Activated T-helper 1 cell treated with anti-CD3 and anti-CD28 coated beads, Interleukin-12 subunit alpha, Interleukin-12 subunit beta, Interleukin-2, Interleukin-4 antibody, amounts not matched to agents 30 ng/mL and 10 ng/mL and 1 ng/mL, durations not matched to agents 14 hours and 24 hours and 36 hours (primary cell): ENCODE measurements at regions not wholly inside any gene's neighbourhood (a gene's known extent, or its start where the extent isn't known, plus 50 kb on each side); places are given as distances from the start of the nearest gene placed in this dataset.

Experiments
- DNase-seq: peaks from one replicate; pipeline ENCODE4 v3.0.0; 2021; ENCODE audit warnings: low spot score
- H3K27ac Mint-ChIP-seq: one replicate; pipeline ENCODE4 v1.8.0; 2021; ENCODE audit warnings: mild to moderate bottlenecking, mixed read lengths
- H3K27me3 Mint-ChIP-seq: one replicate; pipeline ENCODE4 v1.8.0; 2022; ENCODE audit warnings: mild to moderate bottlenecking, moderate library complexity, mixed read lengths; ENCODE audit not compliant: insufficient read depth
- H3K36me3 Mint-ChIP-seq: one replicate; pipeline ENCODE4 v1.8.0; 2021; ENCODE audit warnings: low read depth, mixed read lengths
- H3K4me1 Mint-ChIP-seq: one replicate; pipeline ENCODE4 v1.8.0; 2021; ENCODE audit warnings: low read depth, mixed read lengths
- H3K4me3 Mint-ChIP-seq: one replicate; pipeline ENCODE4 v1.8.0; 2021; ENCODE audit warnings: mild to moderate bottlenecking, moderate library complexity, mixed read lengths
- H3K9me3 Mint-ChIP-seq: one replicate; pipeline ENCODE4 v1.8.0; 2021; ENCODE audit warnings: mixed read lengths
- intact Hi-C: fragments of 100-400 bp; cut with micrococcal nuclease; formaldehyde crosslinking; loops from one replicate; pipeline ENCODE4 v1.15.1; 2024

- Mint-ChIP-seq H3K4me3 (no peak overlapping the region), H3K9me3 (peaks cover 10% of the 10 kb centered on the region), H3K27me3 (no peaks in the 10 kb centered on the region), H3K36me3 (no peaks in the 10 kb centered on the region), H3K4me1 (no peaks in the 10 kb centered on the region), H3K27ac (no peak overlapping the region)
- intact Hi-C loops, result no loop called here
- DNase-seq, result no peak
Measured at GRCh38 chr18:42137693-42138375, 182.8 kb downstream of the PIK3C3 start.

GRCh38 chr18:42141439-42141838 lies 186.4 kb downstream of the PIK3C3 start:
- no peak overlapping the region for H3K27ac Mint-ChIP-seq
- no peak for DNase-seq
- intact Hi-C loops, result no loop called here
- peaks cover 10% of the 10 kb centered on the region for H3K9me3 Mint-ChIP-seq
- no peaks in the 10 kb centered on the region for H3K4me1 Mint-ChIP-seq
- no peaks in the 10 kb centered on the region for H3K27me3 Mint-ChIP-seq
- no peak overlapping the region for H3K4me3 Mint-ChIP-seq
- H3K36me3 Mint-ChIP-seq, result no peaks in the 10 kb centered on the region

- Mint-ChIP-seq H3K36me3 (no peaks in the 10 kb centered on the region), H3K27me3 (no peaks in the 10 kb centered on the region), H3K27ac (no peak overlapping the region), H3K4me1 (no peaks in the 10 kb centered on the region), H3K4me3 (no peak overlapping the region), H3K9me3 (no peaks in the 10 kb centered on the region)
- intact Hi-C loops, result no loop called here
- no peak for DNase-seq
Measured at GRCh38 chr18:42155024-42155423, 200.0 kb downstream of the PIK3C3 start.

GRCh38 chr18:42156281-42156680 lies 201.2 kb downstream of the PIK3C3 start:
- Mint-ChIP-seq H3K4me1 (no peaks in the 10 kb centered on the region), H3K4me3 (no peak overlapping the region), H3K36me3 (no peaks in the 10 kb centered on the region), H3K9me3 (no peaks in the 10 kb centered on the region), H3K27me3 (no peaks in the 10 kb centered on the region), H3K27ac (no peak overlapping the region)
- intact Hi-C loops, result no loop called here
- DNase-seq, result no peak

- Mint-ChIP-seq H3K27ac (no peak overlapping the region), H3K36me3 (no peaks in the 10 kb centered on the region), H3K4me3 (no peak overlapping the region), H3K27me3 (no peaks in the 10 kb centered on the region), H3K9me3 (no peaks in the 10 kb centered on the region), H3K4me1 (no peaks in the 10 kb centered on the region)
- intact Hi-C loops, result no loop called here
- DNase-seq, result no peak
Measured at GRCh38 chr18:42157420-42157819, 202.4 kb downstream of the PIK3C3 start.

- Mint-ChIP-seq H3K4me3 (no peak overlapping the region), H3K27ac (no peak overlapping the region), H3K27me3 (no peaks in the 10 kb centered on the region), H3K9me3 (no peaks in the 10 kb centered on the region), H3K4me1 (no peaks in the 10 kb centered on the region), H3K36me3 (no peaks in the 10 kb centered on the region)
- no peak for DNase-seq
- intact Hi-C loops, result no loop called here
Measured at GRCh38 chr18:42157878-42158277, 202.8 kb downstream of the PIK3C3 start.

GRCh38 chr18:42159146-42159545 lies 204.1 kb downstream of the PIK3C3 start:
- Mint-ChIP-seq H3K27me3 (no peaks in the 10 kb centered on the region), H3K4me1 (no peaks in the 10 kb centered on the region), H3K27ac (no peak overlapping the region), H3K36me3 (no peaks in the 10 kb centered on the region), H3K4me3 (no peak overlapping the region), H3K9me3 (no peaks in the 10 kb centered on the region)
- intact Hi-C loops, result no loop called here
- DNase-seq, result no peak

GRCh38 chr18:42163321-42163720 lies 208.3 kb downstream of the PIK3C3 start:
- intact Hi-C loops, result no loop called here
- H3K9me3 Mint-ChIP-seq, result no peaks in the 10 kb centered on the region

GRCh38 chr18:42164556-42164955 lies 209.5 kb downstream of the PIK3C3 start:
- H3K4me3 Mint-ChIP-seq, result no peak overlapping the region
- no peak for DNase-seq
- H3K36me3 Mint-ChIP-seq, result no peaks in the 10 kb centered on the region
- peaks cover 2% of the 10 kb centered on the region for H3K27me3 Mint-ChIP-seq
- H3K27ac Mint-ChIP-seq, result no peak overlapping the region
- no peaks in the 10 kb centered on the region for H3K4me1 Mint-ChIP-seq
- intact Hi-C loops, result no loop called here
- H3K9me3 Mint-ChIP-seq, result no peaks in the 10 kb centered on the region

More at GRCh38 chr18:42163321-42163720, 208.3 kb downstream of the PIK3C3 start:
- DNase-seq, result no peak
- Mint-ChIP-seq H3K4me3 (no peak overlapping the region), H3K4me1 (no peaks in the 10 kb centered on the region), H3K36me3 (no peaks in the 10 kb centered on the region), H3K27ac (no peak overlapping the region), H3K27me3 (peaks cover 2% of the 10 kb centered on the region)

- H3K27ac Mint-ChIP-seq, result no peak overlapping the region
- intact Hi-C loops, result no loop called here
- peaks cover 2% of the 10 kb centered on the region for H3K27me3 Mint-ChIP-seq
- no peaks in the 10 kb centered on the region for H3K9me3 Mint-ChIP-seq
- DNase-seq, result no peak
- no peaks in the 10 kb centered on the region for H3K4me1 Mint-ChIP-seq
- no peak overlapping the region for H3K4me3 Mint-ChIP-seq
- no peaks in the 10 kb centered on the region for H3K36me3 Mint-ChIP-seq
Measured at GRCh38 chr18:42165922-42166513, 211.0 kb downstream of the PIK3C3 start.

GRCh38 chr18:42168487-42168886 lies 213.5 kb downstream of the PIK3C3 start:
- H3K27ac Mint-ChIP-seq, result no peak overlapping the region
- H3K9me3 Mint-ChIP-seq, result no peaks in the 10 kb centered on the region
- no peaks in the 10 kb centered on the region for H3K4me1 Mint-ChIP-seq
- peaks cover 2% of the 10 kb centered on the region for H3K27me3 Mint-ChIP-seq
- no peak for DNase-seq
- no peaks in the 10 kb centered on the region for H3K36me3 Mint-ChIP-seq
- intact Hi-C loops, result no loop called here
- no peak overlapping the region for H3K4me3 Mint-ChIP-seq

- intact Hi-C loops, result no loop called here
- H3K4me1 Mint-ChIP-seq, result no peaks in the 10 kb centered on the region
- H3K36me3 Mint-ChIP-seq, result no peaks in the 10 kb centered on the region
- peaks cover 2% of the 10 kb centered on the region for H3K27me3 Mint-ChIP-seq
- H3K27ac Mint-ChIP-seq, result no peak overlapping the region
- DNase-seq, result no peak
- H3K4me3 Mint-ChIP-seq, result no peak overlapping the region
- no peaks in the 10 kb centered on the region for H3K9me3 Mint-ChIP-seq
Measured at GRCh38 chr18:42168907-42169306, 213.9 kb downstream of the PIK3C3 start.

- H3K4me3 Mint-ChIP-seq, result no peak overlapping the region
- no peaks in the 10 kb centered on the region for H3K9me3 Mint-ChIP-seq
- H3K27me3 Mint-ChIP-seq, result no peaks in the 10 kb centered on the region
- H3K4me1 Mint-ChIP-seq, result no peaks in the 10 kb centered on the region
- no peak overlapping the region for H3K27ac Mint-ChIP-seq
- no peaks in the 10 kb centered on the region for H3K36me3 Mint-ChIP-seq
- no peak for DNase-seq
- intact Hi-C loops, result no loop called here
Measured at GRCh38 chr18:42174909-42175308, 219.9 kb downstream of the PIK3C3 start.

- Mint-ChIP-seq H3K36me3 (no peaks in the 10 kb centered on the region), H3K27me3 (no peaks in the 10 kb centered on the region), H3K9me3 (no peaks in the 10 kb centered on the region), H3K4me1 (no peaks in the 10 kb centered on the region), H3K4me3 (no peak overlapping the region), H3K27ac (no peak overlapping the region)
- intact Hi-C loops, result no loop called here
- DNase-seq, result no peak
Measured at GRCh38 chr18:42176599-42176998, 221.6 kb downstream of the PIK3C3 start.
